Cardiac fibroblast (primary cell): ENCODE measurements at regions not wholly inside any gene's neighbourhood (a gene's known extent, or its start where the extent isn't known, plus 50 kb on each side); places are given as distances from the start of the nearest gene placed in this dataset.

Experiments
- DNase-seq, 2 donors: peaks; one replicate each; pipeline versions ENCODE4 v3.0.0 to v3.0.0-alpha.2; 2010; ENCODE audit warnings: low read depth in 2 of 2
- H3K4me3 ChIP-seq, 2 donors: replicated peaks in 1 of 2; 1 replicate in 1 of 2; 2 replicates in 1 of 2; pipeline ENCODE4 v1.5.1; 2011; ENCODE audit warnings: low read depth in 2 of 2, low read length in 2 of 2, mild to moderate bottlenecking in 2 of 2, moderate library complexity in 1 of 2
- CTCF ChIP-seq: IDR thresholded peaks from one replicate; pipeline ENCODE4 v1.5.1; 2011; ENCODE audit warnings: low read depth, mild to moderate bottlenecking, low read length, inconsistent platforms

- DNase-seq, result no peak
- no peak overlapping the region for H3K4me3 ChIP-seq
- no peak for TF ChIP-seq CTCF
These were observed 375.7 kb downstream of the NPHP4 start for GRCh38 chr1:5616366-5617178.

DNA sequence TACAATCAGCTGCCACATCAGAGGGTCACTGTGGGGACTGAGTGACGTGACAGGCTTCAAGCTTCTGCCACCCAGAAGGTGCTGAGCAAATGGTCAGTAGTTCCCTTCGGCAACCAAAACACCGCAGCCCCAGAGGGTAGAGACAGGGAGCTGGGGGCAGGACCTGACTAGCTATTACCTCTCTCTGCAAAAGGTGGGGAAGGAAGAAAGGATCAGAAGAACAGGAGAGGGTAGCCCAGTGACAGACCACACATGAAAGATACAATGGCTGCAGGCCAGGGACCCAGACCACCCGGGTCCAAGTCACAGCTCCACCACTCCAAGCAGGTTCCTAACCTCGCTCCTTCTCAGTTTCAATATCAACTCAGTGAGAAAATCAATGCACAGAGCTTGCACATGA is 377.1 kb downstream of the NPHP4 start:
- no peak for DNase-seq
- no peak overlapping the region for H3K4me3 ChIP-seq
- no peak for TF ChIP-seq CTCF

GRCh38 chr1:5613900-5614299 is 378.3 kb downstream of the NPHP4 start:
- no peak for TF ChIP-seq CTCF
- DNase-seq, result no peak
- H3K4me3 ChIP-seq, result no peak overlapping the region

DNA sequence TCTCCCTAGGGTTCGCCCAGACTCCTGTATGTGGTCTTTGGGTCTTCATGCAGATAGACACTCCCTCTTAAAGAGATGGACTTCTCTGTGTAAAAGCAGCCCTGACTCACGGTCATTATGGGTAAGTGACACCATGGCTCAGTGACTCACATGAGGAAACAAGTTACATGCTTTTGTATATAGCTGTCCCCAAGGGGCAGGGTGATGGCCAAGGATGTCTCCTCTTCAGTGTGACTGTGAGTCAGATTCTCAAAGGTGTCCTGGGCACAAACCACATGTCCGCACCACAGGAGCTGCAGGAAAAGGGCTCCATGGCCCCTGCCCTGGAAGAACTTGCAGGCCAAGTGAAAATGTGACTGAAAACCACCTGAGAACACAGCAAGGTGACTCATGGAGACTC is 380.4 kb downstream of the NPHP4 start:
- DNase-seq, result no peak
- TF ChIP-seq CTCF, result no peak
- no peak overlapping the region for H3K4me3 ChIP-seq

DNA sequence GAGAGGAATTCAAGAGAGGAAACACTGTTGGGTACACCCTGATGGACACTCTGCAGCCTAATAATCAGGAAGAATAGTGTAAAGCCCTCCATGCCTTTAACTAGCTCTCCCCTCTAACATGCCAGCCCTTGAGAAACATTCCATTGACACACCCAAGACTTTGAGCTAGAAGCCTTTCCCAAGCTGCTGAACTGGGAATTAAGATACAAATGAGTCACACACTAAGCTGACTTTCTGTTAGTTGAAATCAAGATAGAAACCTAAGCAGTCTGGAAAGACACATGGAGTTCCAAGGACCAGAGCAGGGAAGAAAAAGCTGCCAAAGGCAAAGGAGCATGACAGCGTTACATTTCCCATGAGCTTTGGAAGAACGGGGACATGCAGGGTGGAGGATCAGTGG is 380.8 kb downstream of the NPHP4 start:
- no peak for DNase-seq
- no peak for TF ChIP-seq CTCF
- H3K4me3 ChIP-seq, result no peak overlapping the region

DNA sequence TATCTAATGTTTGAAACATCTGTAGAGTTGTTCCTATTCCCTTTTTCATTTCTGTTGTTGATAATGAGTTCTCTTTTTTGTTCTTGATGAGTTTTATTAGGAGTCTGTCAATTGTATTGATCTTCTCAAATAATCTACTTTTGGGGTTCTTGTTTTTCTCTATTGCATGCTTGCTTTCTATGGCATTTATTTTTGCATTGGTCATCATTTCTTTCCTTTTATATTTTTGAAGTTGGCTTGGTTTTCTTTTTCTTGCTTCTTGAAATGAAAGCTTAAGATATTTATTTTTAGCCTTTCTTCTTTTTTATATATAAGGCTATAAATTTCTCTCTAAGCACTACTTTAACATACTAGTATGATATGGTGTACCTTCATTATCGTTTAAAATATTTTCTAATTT is 381.8 kb downstream of the NPHP4 start:
- DNase-seq, result no peak
- no peak overlapping the region for H3K4me3 ChIP-seq
- no peak for TF ChIP-seq CTCF
